Left lung (tissue), 4 donors: ENCODE measurements at regions not wholly inside any gene's neighbourhood (a gene's known extent, or its start where the extent isn't known, plus 50 kb on each side); places are given as distances from the start of the nearest gene placed in this dataset.

Experiments
- ATAC-seq: fragments of 200-7000 bp; cut with Tn5 transposase; one replicate; pipeline ENCODE4 v1.9.1; 2020; ENCODE audit warnings: moderate library complexity
- DNase-seq, 4 donors: peaks; one replicate each; pipeline ENCODE4 v3.0.0-alpha.2; 2013 to 2020
- H3K27ac ChIP-seq, 2 donors: fragments of 200-600 bp; sonication (generic) in 1 of 2; one replicate each; pipeline versions ENCODE4 v1.5.0 to v1.8.0; 2020 to 2021
- H3K27me3 ChIP-seq, 2 donors: fragments of 200-600 bp; sonication (generic) in 1 of 2; one replicate each; pipeline versions ENCODE4 v1.5.0 to v1.8.0; 2020 to 2021
- H3K36me3 ChIP-seq, 2 donors: fragments of 200-600 bp; sonication (generic) in 1 of 2; one replicate each; pipeline versions ENCODE4 v1.5.0 to v1.8.0; 2020 to 2021
- H3K4me1 ChIP-seq, 2 donors: fragments of 200-600 bp; one replicate each; pipeline ENCODE4 v1.8.0; 2021
- H3K4me3 ChIP-seq, 2 donors: fragments of 200-600 bp; sonication (generic) in 1 of 2; one replicate each; pipeline versions ENCODE4 v1.5.0 to v1.8.0; 2020 to 2021; ENCODE audit warnings: mild to moderate bottlenecking in 1 of 2
- H3K9me3 ChIP-seq, 2 donors: fragments of 200-600 bp; sonication (generic) in 1 of 2; one replicate each; pipeline versions ENCODE4 v1.5.0 to v1.8.0; 2020 to 2021
- intact Hi-C, 2 donors: fragments of 100-400 bp; cut with DNase I; formaldehyde crosslinking; loops; one replicate each; pipeline versions ENCODE4 v1.11.2 to v1.14.2; 2022
- TF ChIP-seq, protein P1 (sequence below), 2 donors: fragments of 200-600 bp; sonication (generic) in 1 of 2; IDR thresholded peaks; one replicate each; pipeline versions ENCODE4 v1.5.0 to v1.8.0; 2021; ENCODE audit warnings: antibody characterized with exemption in 2 of 2
- donor health status: DM: no; HTN: yes; CAD: no.
- donor health status: DM: no; HTN: no; CAD: no.

- intact Hi-C loops = no loop called here
Measured at GRCh38 chr3:125654526-125654925, 59.2 kb upstream of the OSBPL11 start.

GRCh38 chr3:125662675-125663074, 67.4 kb upstream of the OSBPL11 start:
- H3K36me3 ChIP-seq = no peaks in the 10 kb centered on the region
- H3K9me3 ChIP-seq = no peaks in the 10 kb centered on the region
- TF ChIP-seq, protein P1, sequence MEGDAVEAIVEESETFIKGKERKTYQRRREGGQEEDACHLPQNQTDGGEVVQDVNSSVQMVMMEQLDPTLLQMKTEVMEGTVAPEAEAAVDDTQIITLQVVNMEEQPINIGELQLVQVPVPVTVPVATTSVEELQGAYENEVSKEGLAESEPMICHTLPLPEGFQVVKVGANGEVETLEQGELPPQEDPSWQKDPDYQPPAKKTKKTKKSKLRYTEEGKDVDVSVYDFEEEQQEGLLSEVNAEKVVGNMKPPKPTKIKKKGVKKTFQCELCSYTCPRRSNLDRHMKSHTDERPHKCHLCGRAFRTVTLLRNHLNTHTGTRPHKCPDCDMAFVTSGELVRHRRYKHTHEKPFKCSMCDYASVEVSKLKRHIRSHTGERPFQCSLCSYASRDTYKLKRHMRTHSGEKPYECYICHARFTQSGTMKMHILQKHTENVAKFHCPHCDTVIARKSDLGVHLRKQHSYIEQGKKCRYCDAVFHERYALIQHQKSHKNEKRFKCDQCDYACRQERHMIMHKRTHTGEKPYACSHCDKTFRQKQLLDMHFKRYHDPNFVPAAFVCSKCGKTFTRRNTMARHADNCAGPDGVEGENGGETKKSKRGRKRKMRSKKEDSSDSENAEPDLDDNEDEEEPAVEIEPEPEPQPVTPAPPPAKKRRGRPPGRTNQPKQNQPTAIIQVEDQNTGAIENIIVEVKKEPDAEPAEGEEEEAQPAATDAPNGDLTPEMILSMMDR (IDR thresholded peaks at IDR 0.05) = no peak
- intact Hi-C loops = no loop called here
- ATAC-seq = no peak
- H3K27me3 ChIP-seq = no peaks in the 10 kb centered on the region
- no peak overlapping the region for H3K27ac ChIP-seq
- no peak for DNase-seq
- no peak overlapping the region for H3K4me3 ChIP-seq
- H3K4me1 ChIP-seq = no peaks in the 10 kb centered on the region

More at GRCh38 chr3:125654526-125654925, 59.2 kb upstream of the OSBPL11 start:
- no peaks in the 10 kb centered on the region for H3K36me3 ChIP-seq
- H3K9me3 ChIP-seq = no peaks in the 10 kb centered on the region
- no peak overlapping the region for H3K4me3 ChIP-seq
- TF ChIP-seq, protein P1 (IDR thresholded peaks at IDR 0.05) = no peak
- no peak overlapping the region for H3K27ac ChIP-seq
- ATAC-seq (no peak), DNase-seq (no peak)
- no peaks in the 10 kb centered on the region for H3K4me1 ChIP-seq
- H3K27me3 ChIP-seq = no peaks in the 10 kb centered on the region

DNA sequence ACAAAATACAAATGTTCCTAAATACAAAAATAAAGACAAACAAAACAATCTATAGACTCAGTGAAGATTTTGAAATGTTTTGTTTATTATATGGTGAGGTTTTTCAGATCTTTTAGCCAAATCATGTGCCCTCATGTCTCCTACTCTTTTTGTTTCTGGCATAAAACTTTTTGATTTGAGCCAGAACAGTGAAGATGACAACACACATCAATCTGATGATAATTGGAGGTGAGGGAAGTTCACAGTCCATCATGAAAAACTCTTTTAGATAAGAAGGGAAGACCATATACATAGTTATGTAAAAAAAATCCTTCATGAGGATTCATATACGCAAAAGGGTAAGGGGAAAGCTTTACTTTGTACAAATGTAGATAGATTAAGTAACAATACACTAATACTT, 75.1 kb upstream of the OSBPL11 start:
- H3K9me3 ChIP-seq = no peaks in the 10 kb centered on the region
- H3K4me3 ChIP-seq = no peak overlapping the region
- H3K4me1 ChIP-seq = no peaks in the 10 kb centered on the region
- no peaks in the 10 kb centered on the region for H3K27me3 ChIP-seq
- TF ChIP-seq, protein P1 (IDR thresholded peaks at IDR 0.05) = no peak
- no peaks in the 10 kb centered on the region for H3K36me3 ChIP-seq
- DNase-seq (no peak), ATAC-seq (no peak)
- H3K27ac ChIP-seq = no peak overlapping the region
- intact Hi-C loops = no loop called here

DNA sequence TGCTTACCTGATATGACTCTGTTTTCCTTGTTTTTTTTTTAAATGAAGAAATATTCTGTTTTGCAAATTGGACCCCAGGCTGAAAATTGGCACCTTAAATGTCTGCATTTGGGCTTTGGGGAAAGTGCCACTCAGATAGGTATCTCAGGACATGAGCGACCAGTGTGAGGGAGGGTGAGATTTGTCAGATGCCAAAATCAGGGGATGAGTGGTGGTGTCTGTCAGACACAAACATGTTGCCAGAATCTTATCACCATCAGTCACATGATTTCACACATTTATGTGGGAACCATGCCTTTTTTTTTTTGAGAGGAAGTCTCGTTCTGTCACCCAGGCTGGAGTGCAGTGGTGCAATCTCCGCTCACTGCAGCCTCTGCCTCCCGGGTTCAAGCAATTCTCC, 75.6 kb upstream of the OSBPL11 start:
- H3K9me3 ChIP-seq = no peaks in the 10 kb centered on the region
- H3K27me3 ChIP-seq = no peaks in the 10 kb centered on the region
- H3K36me3 ChIP-seq = no peaks in the 10 kb centered on the region
- H3K27ac ChIP-seq = no peak overlapping the region
- no peak for ATAC-seq
- no peak overlapping the region for H3K4me3 ChIP-seq
- TF ChIP-seq, protein P1 (IDR thresholded peaks at IDR 0.05) = no peak
- intact Hi-C loops = no loop called here
- DNase-seq = no peak
- H3K4me1 ChIP-seq = no peaks in the 10 kb centered on the region

- H3K4me1 ChIP-seq = no peaks in the 10 kb centered on the region
- H3K9me3 ChIP-seq = no peaks in the 10 kb centered on the region
- TF ChIP-seq, protein P1 (IDR thresholded peaks at IDR 0.05) = no peak
- no peak overlapping the region for H3K4me3 ChIP-seq
- intact Hi-C loops = no loop called here
- H3K27me3 ChIP-seq = no peaks in the 10 kb centered on the region
- ATAC-seq = no peak
- H3K36me3 ChIP-seq = no peaks in the 10 kb centered on the region
- no peak for DNase-seq
- no peak overlapping the region for H3K27ac ChIP-seq
Measured at GRCh38 chr3:125671461-125672243, 76.4 kb upstream of the OSBPL11 start.
